ENCODE measurements at regions not wholly inside any gene's neighbourhood (a gene's known extent, or its start where the extent isn't known, plus 50 kb on each side); places are given as distances from the start of the nearest gene placed in this dataset.
"Not testable (repeated sequence)": the region's sequence is repeated elsewhere in the genome, so short reads cannot be mapped to it uniquely, and the experiment has no call there.

DNA sequence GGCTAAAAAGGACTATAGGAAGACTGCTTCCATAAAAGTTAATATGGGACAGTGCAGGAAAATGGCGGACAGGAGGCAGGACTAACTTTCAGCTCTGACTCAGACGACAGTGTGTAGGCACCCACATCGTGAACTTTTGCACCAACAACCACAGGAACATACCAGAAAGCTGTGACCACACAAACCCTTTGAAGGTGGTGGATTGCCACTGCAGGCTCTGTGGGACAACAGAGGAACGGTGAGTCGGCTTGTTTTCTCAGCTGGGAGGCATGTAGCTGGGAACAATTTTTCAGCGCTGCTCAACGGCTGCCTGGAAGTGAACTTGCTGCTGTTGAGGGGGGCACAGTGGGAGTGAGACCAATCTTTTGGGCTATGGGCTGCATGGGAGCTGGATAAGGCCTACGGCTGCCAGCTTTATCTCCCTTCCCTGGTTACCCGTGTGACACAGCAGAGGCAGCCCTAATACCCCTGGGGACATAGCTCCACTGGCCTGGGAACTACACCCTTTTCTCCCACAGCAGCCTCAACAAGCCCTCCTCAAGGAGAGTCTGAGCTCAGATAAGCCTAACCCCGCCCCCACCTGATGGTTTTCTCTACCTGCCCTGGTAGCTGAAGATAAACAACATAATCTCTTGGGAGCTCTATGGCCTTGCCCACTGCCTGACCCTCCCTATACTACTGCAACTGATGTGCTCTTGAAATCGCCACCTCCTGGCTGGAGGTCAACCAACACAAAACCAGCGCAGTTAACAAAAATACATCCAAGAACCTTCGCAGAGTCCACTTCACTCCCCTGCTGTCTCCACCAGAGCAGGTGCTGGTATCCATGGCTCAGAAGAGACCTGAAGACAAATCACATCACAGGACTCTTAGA lies 1537.0 kb downstream of the C4orf33 start:
- DNase-seq (ENCODE audit: low read depth) = no peak

DNA sequence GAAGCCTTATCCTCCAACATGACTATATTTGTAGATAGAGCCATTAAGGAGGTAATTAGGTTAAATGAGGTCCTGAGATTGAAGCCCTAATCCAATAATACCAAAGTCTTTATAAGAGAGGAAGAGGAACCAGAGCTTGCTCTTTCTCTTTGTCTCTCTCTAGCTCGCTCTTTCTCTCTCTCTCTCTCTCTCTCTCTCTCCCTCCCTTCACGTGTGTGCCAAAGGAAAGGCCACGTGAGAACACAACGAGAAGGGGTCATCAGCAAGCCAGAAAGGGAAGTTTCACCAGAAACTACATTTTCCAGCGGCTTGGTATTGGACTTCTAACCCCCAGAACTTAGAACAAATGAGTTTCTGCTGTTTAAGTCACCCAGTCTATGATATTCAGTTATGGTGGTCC lies 1540.5 kb downstream of the C4orf33 start:
- no peak for DNase-seq (ENCODE audit: low read depth)

DNA sequence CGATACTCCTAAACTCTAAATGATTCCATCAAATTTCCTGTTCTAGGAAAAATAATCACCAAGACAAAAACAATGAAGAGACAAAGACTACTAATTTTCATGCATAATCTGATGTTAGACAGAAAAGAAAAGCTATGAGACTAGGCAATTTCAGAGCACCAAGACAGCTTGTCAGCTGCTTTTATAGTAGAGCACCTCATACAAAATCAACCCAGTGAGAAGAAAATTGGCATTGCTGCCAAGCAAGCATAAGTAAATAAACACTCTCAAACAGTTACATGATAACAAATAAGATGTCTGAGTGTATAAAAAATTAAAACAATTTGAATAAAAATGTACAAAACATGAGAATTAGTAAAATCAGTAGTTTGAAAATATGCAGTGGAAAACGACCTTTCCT lies 1544.6 kb downstream of the C4orf33 start:
- DNase-seq (ENCODE audit: low read depth) = no peak

DNA sequence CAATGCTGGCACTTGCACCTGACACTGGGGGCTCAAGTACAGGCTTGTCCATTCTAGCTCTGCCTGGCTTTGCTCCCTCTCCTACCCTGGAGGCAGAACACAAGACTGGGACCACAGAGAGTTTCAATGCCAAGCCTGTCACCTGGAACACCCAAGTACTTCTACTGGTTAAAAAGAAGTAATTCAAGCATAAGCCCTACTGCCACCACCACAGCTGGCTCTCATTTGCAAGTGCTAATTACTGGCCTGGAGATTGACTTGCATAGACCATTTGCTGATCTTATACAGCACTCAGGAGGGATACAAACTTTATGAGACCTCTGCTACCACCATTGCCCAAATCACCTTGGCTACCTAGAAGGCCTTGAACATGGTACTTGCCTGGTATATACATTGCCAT lies 1550.9 kb downstream of the C4orf33 start:
- no peak for DNase-seq (ENCODE audit: low read depth)

DNA sequence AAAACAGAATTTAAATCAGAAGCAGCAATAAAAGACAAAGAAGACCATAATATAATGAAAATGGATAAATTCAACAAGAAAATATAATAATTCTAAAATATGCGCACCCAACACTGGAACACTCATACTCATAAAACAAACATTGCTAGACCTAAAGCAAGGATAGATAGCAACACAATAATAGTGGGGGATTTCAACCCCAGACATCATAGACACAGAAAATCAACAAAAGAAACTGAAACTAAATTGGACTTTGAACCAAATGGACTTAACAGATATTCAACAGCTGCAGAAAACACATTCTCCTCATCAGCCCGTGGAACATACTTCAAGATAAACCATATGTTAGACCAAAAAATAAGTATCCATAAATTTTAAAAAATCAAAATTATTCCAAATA lies 1552.6 kb downstream of the C4orf33 start:
- no peak for DNase-seq (ENCODE audit: low read depth)

DNA sequence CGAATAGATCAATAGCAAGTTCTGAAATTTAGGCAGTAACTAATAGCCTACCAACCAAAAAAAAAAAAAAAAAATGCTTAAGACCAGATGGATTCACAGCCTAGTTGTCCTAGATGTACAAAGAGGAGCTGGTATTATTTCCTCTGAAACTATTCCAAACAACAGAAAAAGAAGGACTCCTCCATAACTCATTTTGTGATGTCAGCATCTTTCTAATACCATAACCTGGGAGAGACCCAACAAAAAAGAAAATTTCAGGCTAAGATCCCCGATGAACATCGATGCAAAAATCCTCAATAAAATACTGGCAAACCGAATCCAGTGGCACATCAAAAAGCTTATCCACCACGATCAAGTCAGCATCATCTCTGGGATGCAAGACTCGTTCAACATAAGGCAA lies 1557.9 kb downstream of the C4orf33 start:
- no peak for DNase-seq (ENCODE audit: low read depth)

DNA sequence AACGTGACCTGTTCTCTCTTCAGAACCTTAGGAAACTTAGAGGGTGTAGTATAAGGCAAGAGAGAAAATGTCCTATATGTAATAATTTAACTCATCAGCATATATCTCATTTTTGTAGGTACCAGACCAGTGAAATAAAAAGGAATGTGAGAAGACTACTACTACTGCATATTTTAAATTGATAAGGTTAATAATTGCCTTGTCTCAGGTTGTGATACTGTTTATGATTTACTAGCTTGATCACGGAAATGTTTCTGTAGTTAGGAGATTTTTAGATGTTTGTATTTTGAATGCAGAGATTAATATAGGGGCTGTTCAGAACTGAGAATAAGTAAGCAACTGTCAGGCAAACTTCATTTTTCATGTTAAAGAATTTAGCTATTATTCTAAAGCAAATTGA lies 1563.4 kb downstream of the C4orf33 start:
- no peak for DNase-seq (ENCODE audit: low read depth)

DNA sequence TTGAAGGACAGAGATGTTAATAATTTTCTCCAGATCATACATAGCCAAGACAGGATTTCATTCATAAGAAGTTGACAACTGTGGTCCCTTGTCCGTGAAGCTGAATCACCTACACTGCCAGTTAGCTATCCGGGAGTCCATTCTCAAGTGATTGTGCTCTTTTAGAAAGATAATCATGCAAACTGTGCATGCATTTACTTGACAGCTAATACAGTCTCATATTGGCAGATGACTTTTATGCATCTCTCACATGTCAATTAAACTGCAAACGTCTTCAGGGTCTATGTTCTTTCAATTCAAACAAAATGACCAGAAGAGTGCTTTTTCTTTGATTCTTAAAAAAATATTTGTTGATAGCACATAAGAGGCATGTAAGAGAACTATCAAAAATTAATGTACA lies 1572.9 kb downstream of the C4orf33 start:
- no peak for DNase-seq (ENCODE audit: low read depth)

DNA sequence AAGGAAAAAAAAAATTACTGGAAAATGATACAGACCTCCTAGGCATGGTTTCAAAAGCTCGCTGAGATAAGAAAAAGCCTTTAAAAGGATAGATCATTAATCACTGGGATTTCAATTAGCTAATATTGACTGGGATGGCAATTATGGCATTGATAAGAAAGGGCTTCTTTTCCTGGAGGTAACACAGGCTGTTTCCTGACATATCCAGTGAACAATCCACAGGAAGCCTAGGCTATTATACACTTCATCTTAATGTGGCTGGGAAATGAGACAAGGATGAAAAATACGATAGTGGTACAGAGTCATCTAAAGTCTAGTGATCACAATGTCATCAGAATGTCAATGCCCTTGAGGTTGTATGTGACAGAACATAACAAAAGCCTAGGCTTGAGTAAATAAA lies 1579.3 kb downstream of the C4orf33 start:
- DNase-seq (ENCODE audit: low read depth) = no peak

DNA sequence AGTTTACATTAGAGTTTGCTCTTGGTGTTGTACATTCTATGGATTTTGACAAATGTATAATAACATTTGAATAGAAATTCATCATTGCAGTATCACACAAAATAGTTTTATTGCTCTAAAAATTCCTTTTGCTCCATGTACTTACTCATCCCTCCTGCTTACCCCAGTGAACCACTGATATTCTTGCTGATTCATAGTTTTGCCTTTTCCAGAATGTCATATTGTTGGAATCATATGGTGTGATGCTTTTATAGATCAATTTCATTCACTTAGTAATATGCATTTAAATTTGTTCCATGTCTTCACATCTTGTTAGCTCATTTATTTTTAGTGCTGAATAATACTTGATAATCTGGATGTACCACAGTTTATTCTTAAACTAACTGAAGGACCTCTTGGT lies 1593.2 kb downstream of the C4orf33 start:
- DNase-seq (ENCODE audit: low read depth) = no peak

DNA sequence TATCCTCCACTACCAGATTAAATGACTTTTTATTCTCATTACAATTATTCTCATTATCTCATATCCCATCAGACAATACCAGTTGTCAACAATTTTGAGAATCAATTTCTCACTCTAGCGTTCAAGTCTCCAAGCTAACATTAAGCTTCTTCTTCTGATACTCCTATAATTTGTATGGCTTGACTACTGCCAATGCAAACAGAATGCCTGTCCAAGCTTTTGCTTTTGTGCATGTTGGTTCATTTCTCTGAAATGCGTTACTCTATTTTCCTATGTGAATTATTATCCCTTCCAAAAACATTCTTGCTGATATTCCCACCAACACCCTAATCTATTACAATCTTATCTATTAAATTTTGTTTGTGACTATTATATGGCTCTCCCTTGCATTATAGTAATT lies 1602.3 kb downstream of the C4orf33 start:
- DNase-seq (ENCODE audit: low read depth) = no peak

DNA sequence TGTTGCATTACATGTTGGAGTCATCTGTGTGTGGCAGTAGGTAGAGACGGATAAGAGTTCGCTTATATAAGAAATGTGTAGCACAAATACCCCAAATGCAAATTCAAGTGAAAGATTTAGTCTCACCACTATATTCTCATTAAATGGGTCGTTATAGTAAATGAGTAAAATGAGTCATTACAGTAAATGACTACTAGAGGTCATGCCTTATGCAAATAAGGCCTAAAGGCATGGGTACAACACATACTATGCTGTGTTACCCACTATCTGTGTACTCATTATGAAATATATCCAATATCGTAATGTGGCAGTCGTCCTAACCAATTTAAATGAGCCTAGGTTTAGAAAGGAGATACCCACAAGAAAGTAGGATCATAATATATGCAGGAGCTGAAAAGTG lies 1603.1 kb downstream of the C4orf33 start:
- DNase-seq (ENCODE audit: low read depth) = no peak

DNA sequence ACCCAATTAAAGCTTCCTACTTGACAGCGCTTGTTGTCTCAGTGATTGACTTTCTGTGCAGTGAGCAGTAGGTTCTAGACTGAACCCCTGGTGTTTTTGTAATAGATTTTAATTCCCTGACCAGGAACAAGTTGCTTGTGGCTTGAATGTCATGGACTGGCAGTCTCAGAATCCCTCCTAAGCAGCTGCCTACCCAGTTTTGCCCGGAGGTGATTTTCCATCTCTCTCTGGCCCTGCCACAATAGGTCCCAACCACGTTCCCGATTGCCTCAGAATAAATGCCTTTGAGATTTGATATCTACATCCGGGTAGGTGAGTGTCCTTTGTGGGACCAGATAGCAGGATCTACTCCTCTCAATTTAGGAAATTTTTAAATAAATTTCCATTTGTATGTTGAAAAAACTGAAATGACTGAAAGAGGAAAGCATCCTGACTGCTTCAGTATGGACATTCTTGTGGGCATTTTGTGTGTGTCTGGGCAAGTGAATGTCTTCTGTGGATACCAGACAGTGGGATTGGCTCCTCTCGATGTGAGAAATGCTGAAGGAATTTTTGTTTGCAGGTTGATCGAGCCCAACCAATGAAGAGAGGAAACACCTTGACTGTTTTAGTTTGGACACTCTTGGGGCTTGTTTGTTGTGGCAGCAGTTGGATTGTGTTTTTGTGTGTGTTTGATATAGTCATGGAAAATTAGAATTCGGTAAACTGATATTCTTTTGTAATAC lies 1607.4 kb downstream of the C4orf33 start:
- DNase-seq (ENCODE audit: low read depth) = no peak

DNA sequence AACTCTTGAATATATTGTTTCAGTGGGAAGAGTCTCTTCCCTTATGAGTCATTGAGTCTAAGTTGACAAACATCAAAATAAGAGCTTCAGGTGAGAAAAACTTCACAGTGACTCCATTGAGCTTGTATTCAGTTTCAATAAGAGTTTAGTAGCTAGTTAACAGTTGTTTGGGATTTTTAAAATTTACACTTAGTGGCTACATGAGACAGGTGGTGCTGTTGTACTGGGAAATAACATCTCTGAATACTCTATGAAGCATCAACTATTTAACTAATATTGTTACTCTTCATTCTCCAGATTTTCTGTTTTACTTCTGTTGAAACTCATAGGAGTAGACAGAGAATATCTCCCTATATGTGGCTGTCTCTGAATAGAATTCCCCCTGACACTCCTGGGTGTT lies 1609.1 kb downstream of the C4orf33 start:
- no peak for DNase-seq (ENCODE audit: low read depth)

DNA sequence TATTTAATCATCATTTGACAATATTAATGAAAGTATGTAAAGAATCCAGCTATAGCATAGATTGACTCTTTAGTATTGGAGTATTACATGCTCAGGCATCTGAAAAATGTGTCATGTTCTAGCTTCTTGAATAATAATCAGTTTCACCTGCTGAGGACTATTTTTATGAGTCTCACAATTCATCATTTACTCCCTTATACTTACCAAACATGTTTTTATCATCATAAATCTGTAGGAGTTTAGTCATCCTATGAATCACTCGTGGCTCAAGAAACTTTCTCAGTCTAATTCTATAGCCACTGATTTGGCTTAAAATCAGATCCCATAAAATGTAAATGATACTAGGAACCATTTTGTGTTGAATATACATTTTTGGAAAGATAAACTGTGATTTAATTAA lies 1616.1 kb downstream of the C4orf33 start:
- DNase-seq (ENCODE audit: low read depth) = no peak

DNA sequence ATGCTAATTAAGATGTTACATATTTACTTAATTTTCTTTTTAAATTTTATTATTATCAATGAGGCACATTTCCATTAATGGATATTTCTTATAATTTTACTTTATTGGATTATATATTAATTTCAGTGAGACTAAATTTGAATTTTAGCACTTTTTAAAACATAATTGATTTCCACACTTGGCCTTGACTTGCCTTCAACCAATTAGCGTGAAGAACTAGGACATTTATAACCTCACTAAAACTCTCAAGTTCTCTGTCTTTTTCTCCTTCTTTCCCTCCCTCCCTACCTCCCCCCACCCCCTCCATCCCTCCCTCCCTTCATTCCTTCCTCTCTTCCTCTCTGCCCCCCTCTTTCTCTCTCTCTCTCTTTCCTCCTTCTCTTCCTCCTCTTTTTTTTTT lies 1618.1 kb downstream of the C4orf33 start:
- DNase-seq (ENCODE audit: low read depth) = no peak

DNA sequence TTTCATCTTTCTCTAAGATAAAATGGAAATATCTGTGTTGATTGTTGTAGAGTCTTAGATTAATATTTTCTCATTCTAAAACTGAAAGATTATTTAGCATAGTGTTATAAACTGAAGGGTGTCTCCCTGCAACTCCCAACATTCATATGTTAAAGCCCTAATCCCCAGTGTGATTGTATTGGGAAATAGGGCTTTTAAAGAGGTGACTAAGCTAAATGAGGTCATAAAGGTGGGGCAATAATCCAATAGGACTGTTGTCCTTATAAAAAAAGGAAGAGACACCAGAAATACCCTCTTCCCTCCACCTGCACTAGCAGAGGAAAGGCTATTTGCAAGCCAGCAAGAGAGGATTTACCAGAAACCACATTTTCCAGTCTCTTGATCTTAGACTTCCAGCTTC lies 1626.4 kb downstream of the C4orf33 start:
- no peak for DNase-seq (ENCODE audit: low read depth)

DNA sequence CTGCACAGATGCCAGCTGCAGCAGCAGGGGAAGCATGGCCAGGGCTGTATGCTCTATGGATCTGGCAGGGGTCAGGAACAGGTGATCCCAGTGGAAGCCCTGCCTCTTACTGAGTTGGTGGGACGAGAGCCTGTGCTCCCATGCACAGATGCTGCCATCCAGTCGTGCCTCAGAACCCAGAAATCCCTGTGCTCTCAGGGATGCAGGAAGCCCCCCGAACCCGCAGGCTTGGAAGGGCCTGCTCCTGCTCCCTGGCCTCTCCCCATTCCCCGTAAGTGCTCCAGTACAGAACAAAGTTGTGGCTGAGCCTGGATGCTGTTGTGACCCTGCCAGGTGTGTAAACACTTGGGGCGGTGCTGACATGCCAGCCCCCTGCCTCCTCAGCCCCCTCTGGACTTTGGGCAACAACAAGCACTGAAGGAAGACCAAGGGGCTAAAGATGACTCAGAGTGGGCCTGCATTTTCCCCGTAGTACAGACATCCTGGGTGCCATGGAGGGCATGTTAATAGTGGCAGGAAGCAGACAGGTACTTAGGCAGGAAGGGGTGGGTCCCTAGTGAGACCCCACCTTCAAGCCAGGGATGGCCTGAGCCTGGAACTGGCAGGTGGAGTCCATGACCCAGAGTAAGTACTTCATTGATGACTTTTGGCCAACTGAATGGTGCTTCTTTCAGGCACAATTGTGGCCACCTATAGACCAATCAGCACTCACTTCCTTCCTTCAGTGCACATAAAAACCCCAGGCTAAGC lies 1640.7 kb downstream of the C4orf33 start:
- no peak for DNase-seq (ENCODE audit: low read depth)

DNA sequence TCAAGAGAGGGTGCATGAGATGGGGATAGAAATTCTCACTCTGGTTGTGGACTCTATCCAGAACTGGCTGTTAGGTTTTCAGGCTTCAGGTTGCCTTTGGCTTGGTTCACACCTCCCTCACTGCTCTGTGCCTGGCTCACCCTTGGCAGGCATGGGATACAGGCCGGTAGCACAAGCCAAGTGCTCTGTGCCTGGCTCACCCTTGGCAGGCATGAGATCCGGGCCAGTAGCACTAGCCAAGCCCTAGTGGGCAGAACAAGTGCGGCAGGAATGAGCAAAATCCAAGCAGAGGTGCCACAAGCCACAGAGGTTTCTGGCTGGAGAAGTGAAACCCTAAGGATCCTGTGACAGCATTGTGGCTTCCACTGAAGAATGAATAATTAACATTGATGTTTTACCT lies 1642.3 kb downstream of the C4orf33 start:
- DNase-seq (ENCODE audit: low read depth) = no peak

DNA sequence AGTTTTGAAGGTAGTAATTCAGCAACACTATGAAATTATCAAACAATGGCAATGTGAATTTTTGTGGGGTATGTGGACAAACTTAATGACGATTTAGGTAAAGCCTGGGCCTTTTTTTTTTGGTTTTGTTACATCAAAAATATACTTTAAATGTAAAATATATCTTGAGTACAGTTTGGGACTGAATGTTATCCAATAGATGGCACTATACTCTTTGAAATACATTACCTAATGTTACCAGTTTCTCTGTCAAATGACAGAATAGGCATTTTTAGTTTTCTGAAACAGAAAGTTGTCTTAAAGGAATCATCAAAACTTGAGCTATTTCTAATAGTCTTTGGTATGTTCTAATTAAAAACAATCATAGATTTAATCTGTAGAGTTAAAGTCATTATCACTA lies 1651.9 kb downstream of the C4orf33 start:
- DNase-seq (ENCODE audit: low read depth) = no peak

DNA sequence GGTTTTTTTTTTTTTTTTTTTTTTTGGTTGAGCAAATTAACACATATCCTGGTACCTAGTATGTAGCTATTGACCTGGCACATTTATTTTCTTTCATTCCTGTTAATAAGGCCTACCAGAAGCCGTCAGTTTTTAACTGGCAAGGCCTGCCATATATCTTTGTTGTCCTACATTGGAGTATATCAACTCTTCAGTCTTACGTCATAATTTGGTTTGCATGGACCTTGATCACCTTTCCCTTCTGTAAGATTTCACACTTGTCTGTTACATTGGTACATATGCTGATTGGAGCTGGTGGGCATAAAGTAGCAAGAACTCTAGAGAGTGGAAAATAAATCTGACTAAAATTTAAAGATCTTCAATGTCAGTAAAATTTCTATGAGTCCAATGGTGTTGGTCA lies 1658.0 kb downstream of the C4orf33 start:
- DNase-seq (ENCODE audit: low read depth) = no peak

DNA sequence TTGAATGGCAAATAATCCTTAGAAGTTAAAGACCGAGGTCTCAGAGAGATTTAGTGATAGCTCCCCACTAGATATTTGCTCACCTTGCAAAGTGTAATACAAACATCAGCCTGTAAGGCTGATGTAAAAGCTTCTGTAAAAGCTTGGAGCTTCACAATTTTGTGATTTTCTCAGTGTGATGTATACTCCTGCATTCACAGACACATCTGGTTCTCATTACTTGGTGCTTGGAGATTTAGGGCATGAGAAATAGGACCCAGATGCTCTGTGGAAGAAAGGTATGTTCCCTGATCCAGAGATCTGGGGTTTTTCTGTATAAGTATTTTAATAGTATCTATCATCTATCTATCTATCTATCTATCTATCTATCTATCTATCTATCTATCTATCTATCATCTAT lies 1664.3 kb downstream of the C4orf33 start:
- no peak for DNase-seq (ENCODE audit: low read depth)

DNA sequence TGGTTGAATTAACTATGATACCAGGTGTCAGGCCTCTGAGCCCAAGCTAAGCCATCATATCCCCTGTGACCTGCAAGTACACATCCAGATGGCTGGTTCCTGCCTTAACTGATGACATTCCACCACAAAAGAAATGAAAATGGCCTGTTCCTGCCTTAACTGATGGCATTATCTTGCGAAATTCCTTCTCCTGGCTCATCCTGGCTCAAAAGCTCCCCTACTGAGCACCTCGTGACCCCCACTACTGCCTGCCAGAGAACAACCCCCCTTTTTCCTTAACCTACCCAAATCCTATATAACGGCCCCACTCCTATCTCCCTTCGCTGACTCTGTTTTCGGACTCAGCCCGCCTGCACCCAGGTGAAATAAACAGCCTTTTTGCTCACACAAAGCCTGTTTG lies 1671.4 kb downstream of the C4orf33 start:
- not testable (repeated sequence) for DNase-seq (ENCODE audit: low read depth)

All from GM04503 (cell line).